Stomach smooth muscle (tissue), 2 donors: ENCODE measurements at regions not wholly inside any gene's neighbourhood (a gene's known extent, or its start where the extent isn't known, plus 50 kb on each side); places are given as distances from the start of the nearest gene placed in this dataset.
"Not testable (repeated sequence)": the region's sequence is repeated elsewhere in the genome, so short reads cannot be mapped to it uniquely, and the experiment has no call there.

Source experiments
- H3K27ac ChIP-seq: one replicate; pipeline ENCODE4 v1.7.0; 2013; ENCODE audit warnings: mild to moderate bottlenecking, low read length, inconsistent platforms
- H3K27me3 ChIP-seq, 2 donors: one replicate each; pipeline ENCODE4 v1.7.0; 2013; ENCODE audit warnings: low read length in 2 of 2; ENCODE audit not compliant: insufficient read depth in 2 of 2, control insufficient read depth in 1 of 2
- H3K36me3 ChIP-seq, 2 donors: one replicate each; pipeline ENCODE4 v1.7.0; 2013; ENCODE audit warnings: low read length in 2 of 2; ENCODE audit not compliant: control insufficient read depth in 2 of 2, insufficient read depth in 2 of 2
- H3K4me1 ChIP-seq: one replicate; pipeline ENCODE4 v1.7.0; 2013; ENCODE audit warnings: low read length; ENCODE audit not compliant: control insufficient read depth, insufficient read depth
- H3K4me3 ChIP-seq, 2 donors: one replicate each; pipeline ENCODE4 v1.7.0; 2013; ENCODE audit warnings: low read length in 2 of 2
- H3K9ac ChIP-seq, 2 donors: one replicate each; pipeline ENCODE4 v1.7.0; 2013; ENCODE audit warnings: low read length in 2 of 2, mild to moderate bottlenecking in 1 of 2
- H3K9me3 ChIP-seq, 2 donors: one replicate each; pipeline ENCODE4 v1.7.0; 2013; ENCODE audit warnings: low read length in 2 of 2; ENCODE audit not compliant: control insufficient read depth in 2 of 2
- donor health status: healthy.
- donor health status: Pancreatic carcinoma.

DNA sequence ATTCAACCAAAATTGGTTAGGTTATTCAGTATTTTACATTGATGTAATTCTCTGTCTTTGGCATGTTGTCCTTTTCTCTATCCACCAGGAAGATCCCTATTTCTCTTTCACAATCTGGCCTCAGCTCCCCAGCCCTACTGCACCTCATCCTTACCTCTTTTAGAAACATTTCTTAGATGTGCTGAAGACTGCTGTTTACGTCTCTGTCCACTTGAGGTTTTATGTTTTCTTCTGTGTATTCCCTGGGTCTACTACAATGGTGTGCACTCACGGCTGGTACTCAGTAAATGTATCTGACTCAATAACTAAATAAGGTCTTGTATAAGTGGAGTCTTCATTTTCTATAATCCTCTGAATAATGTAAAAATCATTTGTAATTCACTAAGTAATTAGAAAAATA is 822.7 kb downstream of the DTWD2 start:
- no peak overlapping the region for H3K4me3 ChIP-seq
- H3K9ac ChIP-seq, result no peak overlapping the region
- H3K36me3 ChIP-seq, result no peaks in the 10 kb centered on the region
- H3K27ac ChIP-seq, result no peak overlapping the region
- H3K27me3 ChIP-seq, result no peaks in the 10 kb centered on the region
- H3K4me1 ChIP-seq, result no peaks in the 10 kb centered on the region
- no peaks in the 10 kb centered on the region for H3K9me3 ChIP-seq

DNA sequence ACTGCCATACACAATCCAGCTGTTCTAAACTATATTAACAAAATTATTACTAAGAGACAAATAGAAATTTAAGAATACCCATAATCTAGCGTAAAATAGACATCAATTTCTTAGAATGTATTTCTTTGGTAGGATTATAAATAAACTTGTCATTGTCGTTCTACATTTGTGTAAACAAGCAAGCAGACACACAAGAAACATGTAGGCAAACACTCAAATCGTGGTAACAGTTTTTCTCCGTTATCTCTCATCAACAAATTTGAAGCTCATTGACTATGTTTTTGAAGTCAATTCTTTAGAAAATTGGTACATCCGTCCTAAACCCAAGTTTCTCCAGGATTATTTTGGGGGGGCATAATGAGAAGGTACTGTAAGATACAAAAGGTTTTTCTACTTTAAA is 832.2 kb downstream of the DTWD2 start:
- Histone ChIP-seq H3K9me3 (no peaks in the 10 kb centered on the region), H3K4me3 (no peak overlapping the region), H3K4me1 (no peaks in the 10 kb centered on the region), H3K36me3 (no peaks in the 10 kb centered on the region), H3K27me3 (no peaks in the 10 kb centered on the region), H3K27ac (no peak overlapping the region), H3K9ac (no peak overlapping the region)

DNA sequence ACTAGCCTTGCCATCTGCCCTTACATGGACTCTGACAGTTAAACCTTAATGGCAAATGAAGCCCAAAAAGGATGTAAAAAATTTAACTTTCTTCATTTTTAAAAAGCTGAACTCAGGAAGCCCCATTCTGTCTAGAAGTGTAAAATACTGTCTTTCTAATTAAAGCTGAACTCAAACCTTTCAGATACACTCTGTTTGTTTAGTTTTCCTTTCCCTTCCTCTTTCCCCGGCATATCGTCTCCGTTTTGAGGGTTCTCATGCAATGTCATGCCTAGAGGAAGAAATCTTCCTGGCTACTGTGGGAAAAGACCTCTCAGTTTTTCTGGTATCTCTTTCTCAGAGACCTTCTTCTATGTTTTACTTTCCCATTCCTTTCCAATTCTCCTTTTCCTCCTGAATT is 841.5 kb downstream of the DTWD2 start:
- no peaks in the 10 kb centered on the region for H3K27me3 ChIP-seq
- H3K27ac ChIP-seq, result no peak overlapping the region
- H3K36me3 ChIP-seq, result no peaks in the 10 kb centered on the region
- no peak overlapping the region for H3K9ac ChIP-seq
- no peaks in the 10 kb centered on the region for H3K9me3 ChIP-seq
- H3K4me1 ChIP-seq, result no peaks in the 10 kb centered on the region
- H3K4me3 ChIP-seq, result no peak overlapping the region

DNA sequence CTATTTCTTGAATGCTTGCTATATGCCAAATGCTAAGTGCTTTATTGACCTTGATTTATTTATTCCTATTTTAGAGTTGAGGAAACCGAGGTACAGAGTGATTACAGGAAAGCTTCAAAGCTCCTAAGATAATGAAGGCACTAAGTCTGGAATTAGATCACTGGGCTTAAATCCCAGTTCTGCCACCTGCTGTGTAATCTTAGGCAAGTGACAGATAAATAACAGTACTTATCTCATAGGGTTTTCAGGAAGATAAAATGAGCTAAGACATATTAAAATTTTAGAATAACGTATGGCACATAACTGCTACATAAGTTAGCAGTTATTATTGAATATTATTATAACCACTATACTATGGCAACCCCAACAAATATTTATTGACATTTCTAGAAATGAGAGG is 843.8 kb downstream of the DTWD2 start:
- H3K4me3 ChIP-seq, result no peak overlapping the region
- H3K27me3 ChIP-seq, result no peaks in the 10 kb centered on the region
- H3K9ac ChIP-seq, result no peak overlapping the region
- no peaks in the 10 kb centered on the region for H3K4me1 ChIP-seq
- no peaks in the 10 kb centered on the region for H3K36me3 ChIP-seq
- no peak overlapping the region for H3K27ac ChIP-seq
- H3K9me3 ChIP-seq, result no peaks in the 10 kb centered on the region

DNA sequence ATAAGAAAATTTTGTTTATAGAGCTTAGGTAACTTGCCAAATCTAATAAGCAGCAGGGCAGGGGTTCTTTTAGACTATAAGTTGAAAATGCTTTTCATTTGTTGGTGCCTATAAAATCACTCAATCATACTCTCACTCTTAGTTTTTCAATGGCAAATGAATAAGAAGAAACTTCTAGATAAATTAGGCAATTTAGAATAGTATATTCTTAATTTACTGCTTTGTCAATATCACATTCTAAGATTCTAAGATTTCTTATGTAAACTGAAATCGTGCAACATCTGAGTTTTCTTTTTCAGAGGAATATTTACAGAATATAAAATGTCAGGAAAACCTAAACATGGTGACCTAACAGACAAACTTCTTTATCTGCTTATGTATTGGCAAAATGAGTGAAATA is 849.0 kb downstream of the DTWD2 start:
- H3K36me3 ChIP-seq, result no peaks in the 10 kb centered on the region
- H3K4me1 ChIP-seq, result no peaks in the 10 kb centered on the region
- H3K27ac ChIP-seq, result no peak overlapping the region
- H3K9me3 ChIP-seq, result no peaks in the 10 kb centered on the region
- H3K9ac ChIP-seq, result no peak overlapping the region
- no peak overlapping the region for H3K4me3 ChIP-seq
- H3K27me3 ChIP-seq, result no peaks in the 10 kb centered on the region

DNA sequence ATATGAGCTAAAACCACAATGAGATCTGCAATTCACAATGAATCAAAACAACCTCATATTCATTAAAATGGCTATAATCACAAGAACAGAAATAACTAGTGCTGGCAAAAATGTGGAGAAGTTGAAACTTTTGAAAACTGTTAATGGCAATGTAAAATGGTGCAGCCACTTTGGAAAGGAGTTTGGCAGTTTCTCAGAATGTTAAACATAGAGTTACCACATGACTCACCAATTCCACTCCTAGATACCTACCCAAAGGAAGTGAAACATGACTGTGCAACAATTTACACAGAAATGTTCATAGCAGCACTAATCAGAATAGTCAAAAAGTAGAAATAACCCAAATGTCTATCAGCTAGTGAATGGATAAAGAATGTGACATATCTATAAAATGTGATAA is 862.2 kb downstream of the DTWD2 start:
- H3K9me3 ChIP-seq, result no peaks in the 10 kb centered on the region
- H3K4me3 ChIP-seq, result no peak overlapping the region
- H3K27ac ChIP-seq, result no peak overlapping the region
- H3K36me3 ChIP-seq, result no peaks in the 10 kb centered on the region
- H3K9ac ChIP-seq, result no peak overlapping the region
- H3K4me1 ChIP-seq, result no peaks in the 10 kb centered on the region
- no peaks in the 10 kb centered on the region for H3K27me3 ChIP-seq

DNA sequence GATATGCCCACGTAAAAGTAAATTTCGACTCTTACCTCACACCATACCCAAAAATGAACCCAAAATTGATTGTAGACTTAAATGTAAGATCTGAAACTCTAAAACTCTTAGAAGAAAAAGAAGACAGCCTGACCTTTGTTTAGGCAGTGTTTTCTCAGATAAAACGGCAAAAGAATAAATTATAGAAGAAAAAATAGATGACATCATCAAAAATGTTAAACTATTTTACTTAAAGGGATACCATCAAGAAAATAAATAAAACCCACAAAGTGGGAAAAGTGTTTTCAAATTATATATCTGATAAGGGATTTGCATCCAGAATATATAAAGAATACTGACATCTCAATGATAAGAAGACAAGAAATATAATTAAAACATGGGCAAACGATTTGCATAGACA is 862.7 kb downstream of the DTWD2 start:
- Histone ChIP-seq H3K27me3 (no peaks in the 10 kb centered on the region), H3K4me1 (no peaks in the 10 kb centered on the region), H3K4me3 (no peak overlapping the region), H3K9ac (no peak overlapping the region), H3K36me3 (no peaks in the 10 kb centered on the region), H3K27ac (no peak overlapping the region), H3K9me3 (no peaks in the 10 kb centered on the region)

DNA sequence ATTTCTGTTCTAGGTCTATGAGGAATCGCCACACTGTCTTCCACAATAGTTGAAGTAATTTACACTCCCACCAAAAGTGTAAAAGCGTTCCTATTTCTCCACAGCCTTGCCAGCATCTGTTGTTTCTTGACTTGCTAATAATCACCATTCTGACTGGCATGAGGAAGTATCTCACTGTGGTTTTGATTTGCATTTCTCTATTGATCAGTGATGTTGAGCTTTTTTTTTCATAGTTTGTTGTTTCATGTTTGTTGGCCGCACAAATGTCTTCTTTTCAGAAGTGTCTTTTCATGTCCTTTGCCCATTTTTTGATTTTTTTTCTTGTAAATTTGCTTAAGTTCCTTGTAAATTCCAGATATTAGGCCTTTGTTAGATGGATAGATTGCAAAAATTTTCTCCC is 867.1 kb downstream of the DTWD2 start:
- Histone ChIP-seq H3K27me3 (no peaks in the 10 kb centered on the region), H3K9ac (no peak overlapping the region), H3K9me3 (no peaks in the 10 kb centered on the region), H3K36me3 (no peaks in the 10 kb centered on the region), H3K4me1 (no peaks in the 10 kb centered on the region), H3K4me3 (no peak overlapping the region), H3K27ac (no peak overlapping the region)

DNA sequence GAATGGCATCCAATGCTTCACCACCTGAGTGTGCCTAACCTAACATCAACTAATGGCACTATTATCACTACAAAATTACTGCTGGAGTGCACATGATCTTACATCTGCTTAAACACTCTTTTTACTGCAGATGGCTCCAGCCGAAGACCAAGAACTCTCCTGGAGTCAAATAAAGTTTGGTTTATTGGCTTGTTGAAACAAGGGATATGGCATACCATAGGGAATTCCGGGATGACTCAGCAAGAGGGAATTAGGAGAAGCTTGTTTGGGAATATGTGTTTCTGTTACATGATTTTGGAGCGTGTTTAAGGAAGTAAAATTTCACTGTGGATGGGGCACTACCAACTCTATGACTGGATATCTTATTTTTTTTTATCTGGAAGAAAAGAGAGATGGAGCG is 872.6 kb downstream of the DTWD2 start:
- Histone ChIP-seq H3K9me3 (no peaks in the 10 kb centered on the region), H3K4me3 (no peak overlapping the region), H3K36me3 (no peaks in the 10 kb centered on the region), H3K27me3 (no peaks in the 10 kb centered on the region), H3K4me1 (no peaks in the 10 kb centered on the region), H3K9ac (no peak overlapping the region), H3K27ac (no peak overlapping the region)

DNA sequence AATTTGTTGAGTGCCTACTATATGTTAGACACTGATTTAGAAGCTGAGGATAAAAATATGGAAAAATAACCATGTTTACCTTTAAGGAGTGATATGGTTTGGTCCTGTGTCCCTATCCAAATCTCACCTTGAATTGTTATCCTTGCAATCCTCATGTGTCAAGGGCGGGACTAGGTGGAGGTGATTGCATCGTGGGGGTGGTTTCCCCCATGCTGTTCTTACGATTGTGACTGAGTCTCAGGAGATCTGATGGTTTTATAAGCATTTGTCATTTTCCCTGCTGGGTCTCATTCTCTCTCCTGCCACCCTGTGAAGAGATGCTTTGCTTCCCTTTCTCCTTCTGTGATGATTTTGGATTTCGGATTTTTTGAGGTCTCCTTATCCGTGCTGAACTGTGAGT is 876.4 kb downstream of the DTWD2 start:
- Histone ChIP-seq H3K4me1 (no peaks in the 10 kb centered on the region), H3K9me3 (no peaks in the 10 kb centered on the region), H3K27me3 (no peaks in the 10 kb centered on the region), H3K4me3 (no peak overlapping the region), H3K27ac (no peak overlapping the region), H3K36me3 (no peaks in the 10 kb centered on the region), H3K9ac (no peak overlapping the region)

DNA sequence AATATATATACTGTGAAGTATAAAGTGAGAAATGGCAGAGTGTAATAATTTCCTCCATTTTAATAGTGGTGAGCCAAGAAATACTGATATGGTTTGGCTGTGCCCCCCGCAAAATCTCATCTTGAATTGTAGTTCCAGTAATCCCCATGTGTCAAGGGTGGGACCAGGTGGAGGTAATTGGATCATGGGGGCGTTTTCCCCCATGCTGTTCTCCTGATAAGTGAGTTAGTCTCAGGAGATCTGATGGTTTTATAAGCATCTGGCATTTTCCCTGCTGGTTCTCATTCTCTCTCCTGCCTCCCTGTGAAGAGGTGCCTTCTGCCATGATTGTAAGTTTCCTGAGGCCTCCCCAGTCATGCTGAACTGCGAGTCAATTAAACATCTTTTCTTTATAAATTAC is 881.1 kb downstream of the DTWD2 start:
- H3K4me3 ChIP-seq, H3K4me1 ChIP-seq, H3K36me3 ChIP-seq, H3K27me3 ChIP-seq, H3K9ac ChIP-seq, H3K9me3 ChIP-seq, H3K27ac ChIP-seq: not testable (repeated sequence)

DNA sequence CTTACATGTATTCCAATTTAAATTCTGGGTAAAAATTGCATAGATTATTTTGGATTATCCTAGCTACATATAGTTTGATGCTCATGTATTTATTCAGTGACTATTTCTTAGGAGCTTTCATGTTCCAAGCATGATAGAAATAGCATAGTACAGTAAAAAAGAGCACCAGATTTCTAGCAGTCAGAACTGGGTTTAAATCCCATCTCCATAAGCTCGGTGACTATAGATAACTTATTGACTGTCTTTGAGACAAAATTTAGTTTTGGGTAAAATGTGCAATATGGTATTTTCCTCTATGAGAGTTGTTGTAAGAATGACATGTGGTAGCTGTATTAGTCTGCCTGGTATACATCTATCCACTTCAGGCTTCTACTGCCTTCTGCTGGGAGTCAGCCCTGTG is 889.6 kb downstream of the DTWD2 start:
- H3K9ac ChIP-seq, result no peak overlapping the region
- H3K4me3 ChIP-seq, result no peak overlapping the region
- H3K36me3 ChIP-seq, result no peaks in the 10 kb centered on the region
- H3K27ac ChIP-seq, result no peak overlapping the region
- H3K27me3 ChIP-seq, result no peaks in the 10 kb centered on the region
- no peaks in the 10 kb centered on the region for H3K9me3 ChIP-seq
- H3K4me1 ChIP-seq, result no peaks in the 10 kb centered on the region
